Fibroblast of mammary gland (primary cell): ENCODE measurements at regions not wholly inside any gene's neighbourhood (a gene's known extent, or its start where the extent isn't known, plus 50 kb on each side); places are given as distances from the start of the nearest gene placed in this dataset.

ENCODE experiments used
- DNase-seq: peaks from one replicate; pipeline ENCODE4 v3.0.0-alpha.2; 2010; ENCODE audit warnings: low read depth
- H3K4me3 ChIP-seq: 2 replicates; pipeline ENCODE4 v1.5.1; 2011; ENCODE audit warnings: low read depth, mild to moderate bottlenecking, low read length, moderate library complexity; ENCODE audit not compliant: control insufficient read depth
- TF ChIP-seq, protein P1 (sequence below): conservative IDR thresholded peaks from 2 replicates; pipeline ENCODE4 v1.5.1; 2011; ENCODE audit warnings: low read depth, low read length, inconsistent platforms; ENCODE audit not compliant: control insufficient read depth, insufficient read depth

DNA sequence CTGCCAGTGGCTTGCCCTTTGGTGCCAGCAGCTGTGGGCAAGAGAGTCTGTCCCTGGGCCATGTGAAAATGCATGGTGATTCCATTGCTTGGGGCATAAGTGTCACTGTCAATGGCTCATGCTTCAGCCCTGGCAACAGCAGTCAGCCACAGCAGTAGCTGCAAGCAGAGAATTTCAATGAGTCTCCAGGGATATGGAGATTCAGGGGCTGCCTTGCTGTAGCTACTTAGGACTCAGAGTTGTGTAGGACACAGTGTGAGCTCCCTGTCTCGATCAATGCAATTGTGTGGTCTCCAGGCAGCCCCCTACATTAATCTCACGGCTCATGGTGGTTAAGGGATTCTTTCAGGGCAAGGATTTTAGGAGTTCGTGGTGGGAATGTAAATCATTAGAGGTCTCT is 126.3 kb upstream of the STARD3NL start:
- H3K4me3 ChIP-seq: no peak overlapping the region
- DNase-seq: no peak
- TF ChIP-seq, protein P1, sequence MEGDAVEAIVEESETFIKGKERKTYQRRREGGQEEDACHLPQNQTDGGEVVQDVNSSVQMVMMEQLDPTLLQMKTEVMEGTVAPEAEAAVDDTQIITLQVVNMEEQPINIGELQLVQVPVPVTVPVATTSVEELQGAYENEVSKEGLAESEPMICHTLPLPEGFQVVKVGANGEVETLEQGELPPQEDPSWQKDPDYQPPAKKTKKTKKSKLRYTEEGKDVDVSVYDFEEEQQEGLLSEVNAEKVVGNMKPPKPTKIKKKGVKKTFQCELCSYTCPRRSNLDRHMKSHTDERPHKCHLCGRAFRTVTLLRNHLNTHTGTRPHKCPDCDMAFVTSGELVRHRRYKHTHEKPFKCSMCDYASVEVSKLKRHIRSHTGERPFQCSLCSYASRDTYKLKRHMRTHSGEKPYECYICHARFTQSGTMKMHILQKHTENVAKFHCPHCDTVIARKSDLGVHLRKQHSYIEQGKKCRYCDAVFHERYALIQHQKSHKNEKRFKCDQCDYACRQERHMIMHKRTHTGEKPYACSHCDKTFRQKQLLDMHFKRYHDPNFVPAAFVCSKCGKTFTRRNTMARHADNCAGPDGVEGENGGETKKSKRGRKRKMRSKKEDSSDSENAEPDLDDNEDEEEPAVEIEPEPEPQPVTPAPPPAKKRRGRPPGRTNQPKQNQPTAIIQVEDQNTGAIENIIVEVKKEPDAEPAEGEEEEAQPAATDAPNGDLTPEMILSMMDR: no peak

DNA sequence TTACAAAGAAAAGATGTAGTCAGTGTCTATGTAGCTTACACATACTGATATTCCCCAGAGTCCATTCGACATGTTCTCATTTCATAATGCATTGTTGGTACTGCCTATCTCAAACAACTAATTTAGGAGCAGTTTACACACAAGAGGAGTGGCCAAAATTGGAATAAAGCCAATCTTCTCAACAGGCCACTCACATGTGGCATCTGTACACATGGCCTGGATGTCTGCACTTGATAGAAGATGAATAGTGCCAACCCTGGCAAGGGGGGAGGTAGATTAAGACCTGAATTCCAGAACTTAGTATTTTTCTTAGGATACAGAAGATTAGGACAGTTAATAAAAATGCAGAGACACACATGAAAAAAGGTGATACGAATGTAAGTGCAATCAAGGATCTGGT is 125.3 kb upstream of the STARD3NL start:
- H3K4me3 ChIP-seq: no peak overlapping the region
- TF ChIP-seq, protein P1: no peak
- peak; percentile 11 for DNase-seq

DNA sequence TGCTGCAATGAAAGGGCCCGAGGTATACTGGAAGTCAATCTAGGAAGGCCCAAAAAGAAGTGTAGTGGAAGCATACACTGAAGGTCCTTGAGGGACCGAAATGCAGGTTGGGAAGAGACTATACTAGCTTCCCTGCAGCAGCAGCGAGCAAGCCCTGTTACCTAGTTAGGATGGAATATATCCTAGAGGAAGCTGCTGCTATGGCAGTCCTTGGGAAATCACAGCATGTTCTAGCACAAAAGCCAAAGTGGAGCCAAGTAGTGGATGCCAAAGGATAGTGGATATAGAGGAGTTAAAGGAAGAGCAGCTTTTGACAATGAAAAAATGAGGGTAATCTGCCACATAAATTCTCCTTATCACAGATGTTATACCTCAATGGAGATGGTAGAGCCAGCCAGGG is 123.8 kb upstream of the STARD3NL start:
- TF ChIP-seq, protein P1: no peak
- H3K4me3 ChIP-seq: no peak overlapping the region
- no peak for DNase-seq

DNA sequence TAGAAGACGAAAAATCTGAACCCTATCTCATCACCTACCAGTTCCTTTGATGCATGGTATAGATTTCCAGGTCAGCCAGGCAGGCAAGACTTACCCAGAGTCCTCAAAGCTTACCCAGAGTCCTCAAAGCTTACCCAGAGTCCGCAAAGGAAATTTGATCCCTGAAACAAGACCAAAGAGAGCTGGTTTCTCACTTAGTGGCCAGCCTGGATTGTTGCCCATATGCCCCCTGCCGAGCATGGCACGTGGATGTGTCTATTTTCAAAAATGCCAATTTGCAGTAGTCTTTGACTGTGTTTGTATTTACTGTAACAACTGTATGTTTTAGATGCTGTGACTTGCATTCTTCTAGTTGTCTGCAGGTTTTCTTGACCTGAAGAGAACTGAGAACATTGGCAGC is 120.2 kb upstream of the STARD3NL start:
- no peak for DNase-seq
- no peak overlapping the region for H3K4me3 ChIP-seq
- TF ChIP-seq, protein P1: no peak

DNA sequence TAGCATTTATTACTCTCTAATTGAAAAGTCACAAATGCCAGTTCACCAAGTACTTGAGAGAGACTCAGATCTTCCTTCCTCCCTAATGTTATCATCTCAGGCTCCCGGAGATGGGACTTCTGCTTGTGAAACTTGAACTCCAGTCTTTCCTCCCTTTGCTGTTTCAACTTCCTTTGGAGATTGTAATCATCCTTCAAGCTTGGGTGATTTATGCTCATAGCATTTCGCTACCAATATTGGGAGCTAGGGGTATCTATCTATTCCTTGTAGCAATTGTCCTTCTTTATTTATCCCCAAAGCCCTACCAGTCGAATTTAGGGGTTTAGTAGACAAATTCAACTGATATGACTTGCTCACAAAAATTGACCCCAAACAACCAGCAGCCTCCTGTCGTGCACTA is 117.9 kb upstream of the STARD3NL start:
- TF ChIP-seq, protein P1: no peak
- DNase-seq: no peak
- H3K4me3 ChIP-seq: no peak overlapping the region

DNA sequence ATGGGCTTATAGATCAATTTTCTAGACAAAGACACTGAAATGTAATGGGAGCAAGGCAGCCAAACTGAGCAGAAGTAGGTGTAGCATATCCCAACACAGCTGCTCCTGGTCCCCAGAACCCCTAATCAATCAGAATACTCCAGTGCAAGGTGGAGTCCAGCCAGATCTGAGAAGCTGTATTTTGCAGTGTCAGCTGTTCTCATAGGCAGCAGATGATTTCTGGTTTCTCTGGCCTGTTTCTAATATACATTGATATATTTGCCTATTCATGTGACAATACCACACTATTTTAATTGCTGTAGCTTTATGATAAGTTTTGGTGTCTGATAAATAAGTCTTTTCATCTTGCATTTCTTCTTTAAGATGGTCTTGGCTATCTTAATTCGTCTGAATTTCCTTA is 117.4 kb upstream of the STARD3NL start:
- H3K4me3 ChIP-seq: no peak overlapping the region
- TF ChIP-seq, protein P1: no peak
- DNase-seq: no peak

DNA sequence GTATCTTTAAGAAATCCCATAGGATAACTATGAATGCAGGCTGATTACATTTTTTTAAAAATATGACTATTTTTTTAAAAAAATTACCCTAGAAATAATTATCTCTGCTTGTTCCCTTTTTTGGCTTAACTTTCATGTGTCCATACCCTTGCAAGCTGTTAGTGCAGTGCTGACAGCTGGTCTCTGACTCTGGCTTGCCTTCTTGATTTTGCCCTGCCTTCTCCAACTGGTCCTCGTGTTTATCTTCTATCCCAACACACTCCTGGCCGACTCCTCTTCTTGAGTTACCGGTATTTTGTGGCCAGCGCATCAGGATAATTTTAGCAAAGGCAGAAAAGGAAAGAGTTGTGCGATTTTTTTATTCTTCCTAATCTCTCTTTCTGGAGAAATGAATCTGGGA is 111.7 kb upstream of the STARD3NL start:
- TF ChIP-seq, protein P1: no peak
- H3K4me3 ChIP-seq: no peak overlapping the region
- no peak for DNase-seq
